OCI-LY3 (cell line): ENCODE measurements at regions not wholly inside any gene's neighbourhood (a gene's known extent, or its start where the extent isn't known, plus 50 kb on each side); places are given as distances from the start of the nearest gene placed in this dataset.

Source experiments
- CTCF ChIP-seq: fragments of 200-600, 300-600 bp; sonication (generic); IDR thresholded peaks from 2 replicates; pipeline ENCODE4 v1.5.1; 2014; ENCODE audit warnings: antibody characterized with exemption, low read length, low read depth
- EZH2phosphoT487 ChIP-seq: fragments of 200-600 bp; shearing (Covaris generic); IDR thresholded peaks from 2 replicates; pipeline ENCODE4 v1.6.1; 2018; ENCODE audit warnings: antibody characterized with exemption, mixed run types, low read depth

DNA sequence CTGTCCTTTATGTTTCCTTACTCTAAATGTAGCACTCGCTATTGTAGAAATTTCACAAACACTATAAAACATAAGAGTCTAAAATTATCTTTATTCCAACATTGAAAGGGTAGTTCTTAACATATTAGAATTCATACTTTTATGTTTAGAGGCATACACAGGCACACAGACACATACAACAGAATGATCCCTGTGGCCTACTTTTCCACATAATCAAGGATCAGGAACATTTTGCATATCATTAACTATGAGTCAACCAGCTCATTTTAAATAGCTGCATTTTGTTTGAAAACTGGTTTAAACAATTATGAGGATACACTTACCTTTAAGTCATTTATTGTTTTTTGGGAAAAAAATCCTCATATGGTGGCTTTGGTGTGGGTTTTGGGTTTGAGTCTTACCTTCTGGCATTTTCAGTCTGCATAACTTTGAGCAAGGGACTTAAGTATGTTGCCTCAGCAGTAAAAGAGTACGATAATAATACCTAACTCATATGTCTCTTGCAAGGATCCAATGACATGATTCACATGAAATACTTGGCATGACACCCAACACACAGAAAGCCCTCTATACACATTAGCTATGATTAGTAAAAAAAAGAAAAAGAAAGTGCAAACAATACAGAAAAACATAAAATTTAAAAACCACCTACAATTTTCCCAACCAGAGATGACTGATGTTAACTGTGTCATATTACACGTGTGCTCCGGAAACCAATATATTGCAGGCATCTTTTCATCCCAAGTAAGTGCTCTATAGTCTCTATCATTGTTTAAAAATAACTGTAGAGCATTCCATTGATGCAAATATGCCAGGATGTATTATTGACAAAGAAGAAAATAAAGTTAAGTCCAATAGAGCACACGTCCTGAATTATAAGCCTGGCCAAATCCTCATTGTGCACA lies 213.1 kb upstream of the ADAMTS9 start:
- TF ChIP-seq CTCF, result no peak
- no peak for TF ChIP-seq EZH2phosphoT487
